Esophagus muscularis mucosa (tissue), 3 donors: ENCODE measurements at regions not wholly inside any gene's neighbourhood (a gene's known extent, or its start where the extent isn't known, plus 50 kb on each side); places are given as distances from the start of the nearest gene placed in this dataset.

Experiments
- POLR2A ChIP-seq: fragments of 450-650 bp; IDR thresholded peaks from one replicate; pipeline ENCODE4 v1.6.1; 2017; ENCODE audit warnings: antibody characterized with exemption, moderate library complexity, mild to moderate bottlenecking, low read depth
- POLR2AphosphoS5 ChIP-seq, 2 donors: sonication (generic); formaldehyde crosslinking; IDR thresholded peaks; one replicate each; pipeline ENCODE4 v1.6.1; 2017; ENCODE audit warnings: antibody characterized with exemption in 2 of 2
- TF ChIP-seq, protein P1 (sequence below), 3 experiments: fragments of 200-600 bp in 2 of 3; fragments of 450-650 bp in 1 of 3; sonication (generic) in 2 of 3; IDR thresholded peaks; one replicate each; pipeline ENCODE4 v1.5.1; 2017 to 2019; ENCODE audit warnings: antibody characterized with exemption in 3 of 3, mild to moderate bottlenecking in 2 of 3, moderate library complexity in 1 of 3

GRCh38 chr2:126329173-126329572 is 326.8 kb upstream of the GYPC start:
- TF ChIP-seq POLR2AphosphoS5 (IDR thresholded peaks at IDR 0.05) (no peak), POLR2A (no peak)
- TF ChIP-seq, protein P1, sequence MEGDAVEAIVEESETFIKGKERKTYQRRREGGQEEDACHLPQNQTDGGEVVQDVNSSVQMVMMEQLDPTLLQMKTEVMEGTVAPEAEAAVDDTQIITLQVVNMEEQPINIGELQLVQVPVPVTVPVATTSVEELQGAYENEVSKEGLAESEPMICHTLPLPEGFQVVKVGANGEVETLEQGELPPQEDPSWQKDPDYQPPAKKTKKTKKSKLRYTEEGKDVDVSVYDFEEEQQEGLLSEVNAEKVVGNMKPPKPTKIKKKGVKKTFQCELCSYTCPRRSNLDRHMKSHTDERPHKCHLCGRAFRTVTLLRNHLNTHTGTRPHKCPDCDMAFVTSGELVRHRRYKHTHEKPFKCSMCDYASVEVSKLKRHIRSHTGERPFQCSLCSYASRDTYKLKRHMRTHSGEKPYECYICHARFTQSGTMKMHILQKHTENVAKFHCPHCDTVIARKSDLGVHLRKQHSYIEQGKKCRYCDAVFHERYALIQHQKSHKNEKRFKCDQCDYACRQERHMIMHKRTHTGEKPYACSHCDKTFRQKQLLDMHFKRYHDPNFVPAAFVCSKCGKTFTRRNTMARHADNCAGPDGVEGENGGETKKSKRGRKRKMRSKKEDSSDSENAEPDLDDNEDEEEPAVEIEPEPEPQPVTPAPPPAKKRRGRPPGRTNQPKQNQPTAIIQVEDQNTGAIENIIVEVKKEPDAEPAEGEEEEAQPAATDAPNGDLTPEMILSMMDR (IDR thresholded peaks at IDR 0.05): no peak
